ENCODE measurements at regions not wholly inside any gene's neighbourhood (a gene's known extent, or its start where the extent isn't known, plus 50 kb on each side); places are given as distances from the start of the nearest gene placed in this dataset.

- TF ChIP-seq MITF (IDR thresholded peaks at IDR 0.05) (no peak), ZNF436 (CRISPR knock-in tag; IDR thresholded peaks at IDR 0.05) (no peak), ZNF165 (CRISPR knock-in tag; IDR thresholded peaks at IDR 0.05; ENCODE audit: borderline replicate concordance) (no peak), KDM2B (CRISPR knock-in tag; IDR thresholded peaks at IDR 0.05) (no peak), BCL6 (CRISPR knock-in tag; IDR thresholded peaks at IDR 0.05) (no peak), RHOXF2B (CRISPR knock-in tag; conservative IDR thresholded peaks at IDR 0.05) (no peak), RBM22 (IDR thresholded peaks at IDR 0.05; ENCODE audit: low read depth, low read length, poor library complexity, severe bottlenecking) (no peak), SRSF9 (IDR thresholded peaks at IDR 0.05; ENCODE audit: borderline replicate concordance, low read depth, low read length) (no peak), ZNF133 (CRISPR knock-in tag; IDR thresholded peaks at IDR 0.05) (no peak), ZNF212 (CRISPR knock-in tag; IDR thresholded peaks at IDR 0.05) (no peak), BHLHE40 (IDR thresholded peaks at IDR 0.05; ENCODE audit: low read length) (no peak), ELK3 (CRISPR knock-in tag; IDR thresholded peaks at IDR 0.05) (no peak), CEBPB (tag; IDR thresholded peaks at IDR 0.05) (no peak), ELF4 (CRISPR knock-in tag; IDR thresholded peaks at IDR 0.05) (no peak), RBM15 (IDR thresholded peaks at IDR 0.05; ENCODE audit: insufficient read depth, low read length) (no peak), CTCFL (IDR thresholded peaks at IDR 0.05; ENCODE audit: borderline replicate concordance, insufficient read depth, low read depth, low read length, poor library complexity, severe bottlenecking) (no peak), ZBTB7A (IDR thresholded peaks at IDR 0.05; ENCODE audit: borderline replicate concordance, control insufficient read depth, low read depth, low read length) (peak; percentile 7; the same call in 1 of the 2 replicates), GMEB1 (CRISPR knock-in tag; IDR thresholded peaks at IDR 0.05) (peak; percentile 76)
- TF ChIP-seq, protein P1, sequence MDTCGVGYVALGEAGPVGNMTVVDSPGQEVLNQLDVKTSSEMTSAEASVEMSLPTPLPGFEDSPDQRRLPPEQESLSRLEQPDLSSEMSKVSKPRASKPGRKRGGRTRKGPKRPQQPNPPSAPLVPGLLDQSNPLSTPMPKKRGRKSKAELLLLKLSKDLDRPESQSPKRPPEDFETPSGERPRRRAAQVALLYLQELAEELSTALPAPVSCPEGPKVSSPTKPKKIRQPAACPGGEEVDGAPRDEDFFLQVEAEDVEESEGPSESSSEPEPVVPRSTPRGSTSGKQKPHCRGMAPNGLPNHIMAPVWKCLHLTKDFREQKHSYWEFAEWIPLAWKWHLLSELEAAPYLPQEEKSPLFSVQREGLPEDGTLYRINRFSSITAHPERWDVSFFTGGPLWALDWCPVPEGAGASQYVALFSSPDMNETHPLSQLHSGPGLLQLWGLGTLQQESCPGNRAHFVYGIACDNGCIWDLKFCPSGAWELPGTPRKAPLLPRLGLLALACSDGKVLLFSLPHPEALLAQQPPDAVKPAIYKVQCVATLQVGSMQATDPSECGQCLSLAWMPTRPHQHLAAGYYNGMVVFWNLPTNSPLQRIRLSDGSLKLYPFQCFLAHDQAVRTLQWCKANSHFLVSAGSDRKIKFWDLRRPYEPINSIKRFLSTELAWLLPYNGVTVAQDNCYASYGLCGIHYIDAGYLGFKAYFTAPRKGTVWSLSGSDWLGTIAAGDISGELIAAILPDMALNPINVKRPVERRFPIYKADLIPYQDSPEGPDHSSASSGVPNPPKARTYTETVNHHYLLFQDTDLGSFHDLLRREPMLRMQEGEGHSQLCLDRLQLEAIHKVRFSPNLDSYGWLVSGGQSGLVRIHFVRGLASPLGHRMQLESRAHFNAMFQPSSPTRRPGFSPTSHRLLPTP (IDR thresholded peaks at IDR 0.05; ENCODE audit: borderline replicate concordance, extremely low read depth, insufficient read length): no peak
These were observed 187.4 kb downstream of the ZEB2 start (continued) for GRCh38 chr2:144332356-144333142.
